Neural cell (in vitro differentiated cells): ENCODE measurements at regions not wholly inside any gene's neighbourhood (a gene's known extent, or its start where the extent isn't known, plus 50 kb on each side); places are given as distances from the start of the nearest gene placed in this dataset.

Experiments
- EP300 ChIP-seq: fragments of 450-650 bp; conservative IDR thresholded peaks from 2 replicates; pipeline ENCODE4 v1.6.1; 2014; ENCODE audit warnings: antibody characterized with exemption, mild to moderate bottlenecking, moderate library complexity; ENCODE audit not compliant: poor library complexity, severe bottlenecking
- EZH2 ChIP-seq: fragments of 200-600, 300-800 bp; shearing (Covaris generic), sonication (generic); IDR thresholded peaks from 2 replicates; pipeline ENCODE4 v1.6.1; 2014; ENCODE audit warnings: antibody characterized with exemption, low read length, borderline replicate concordance, mild to moderate bottlenecking; ENCODE audit not compliant: insufficient read depth, poor library complexity, severe bottlenecking
- MXI1 ChIP-seq: fragments of 450-650 bp; conservative IDR thresholded peaks from 2 replicates; pipeline ENCODE4 v1.6.1; 2014; ENCODE audit warnings: antibody characterized with exemption, mild to moderate bottlenecking; ENCODE audit not compliant: poor library complexity, severe bottlenecking
- POLR2AphosphoS5 ChIP-seq: IDR thresholded peaks from 2 replicates; pipeline ENCODE4 v1.6.1; 2012
- RAD21 ChIP-seq: fragments of 450-650 bp; conservative IDR thresholded peaks from 2 replicates; pipeline ENCODE4 v1.6.1; 2014; ENCODE audit warnings: antibody characterized with exemption, mild to moderate bottlenecking, moderate library complexity
- SMC3 ChIP-seq: fragments of 450-650 bp; conservative IDR thresholded peaks from 2 replicates; pipeline ENCODE4 v1.6.1; 2014; ENCODE audit warnings: antibody characterized with exemption, mild to moderate bottlenecking, moderate library complexity; ENCODE audit not compliant: poor library complexity
- TAF1 ChIP-seq: IDR thresholded peaks from 2 replicates; pipeline ENCODE4 v1.6.1; 2012; ENCODE audit warnings: low read depth
- TF ChIP-seq, protein P1 (sequence below): IDR thresholded peaks from 2 replicates; pipeline ENCODE4 v1.6.1; 2012; ENCODE audit warnings: borderline replicate concordance
- TF ChIP-seq, protein P2 (sequence below): fragments of 450-650 bp; IDR thresholded peaks from 2 replicates; pipeline ENCODE4 v1.5.1; 2014; ENCODE audit warnings: antibody characterized with exemption, mild to moderate bottlenecking, moderate library complexity; ENCODE audit not compliant: poor library complexity, severe bottlenecking

DNA sequence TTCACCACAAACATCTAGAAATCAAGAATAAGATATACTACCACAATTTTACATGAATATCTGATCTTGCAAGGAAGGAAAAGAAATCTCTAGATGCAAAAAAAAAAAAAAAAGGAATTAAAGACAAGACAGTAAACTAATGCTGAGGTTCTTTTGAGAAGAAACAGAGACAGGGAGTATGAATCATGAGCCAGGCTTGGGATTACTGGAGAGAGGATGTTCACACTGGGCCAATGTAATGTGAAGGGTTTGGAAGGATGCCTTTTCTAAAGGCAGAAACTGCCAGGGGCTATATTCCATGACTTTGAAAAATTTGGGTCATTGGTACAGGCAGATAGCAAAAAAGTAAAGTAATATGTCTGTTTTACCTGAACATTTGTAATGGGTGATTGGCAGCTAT is 573.0 kb upstream of the IGFBP3 start:
- TF ChIP-seq, protein P1, sequence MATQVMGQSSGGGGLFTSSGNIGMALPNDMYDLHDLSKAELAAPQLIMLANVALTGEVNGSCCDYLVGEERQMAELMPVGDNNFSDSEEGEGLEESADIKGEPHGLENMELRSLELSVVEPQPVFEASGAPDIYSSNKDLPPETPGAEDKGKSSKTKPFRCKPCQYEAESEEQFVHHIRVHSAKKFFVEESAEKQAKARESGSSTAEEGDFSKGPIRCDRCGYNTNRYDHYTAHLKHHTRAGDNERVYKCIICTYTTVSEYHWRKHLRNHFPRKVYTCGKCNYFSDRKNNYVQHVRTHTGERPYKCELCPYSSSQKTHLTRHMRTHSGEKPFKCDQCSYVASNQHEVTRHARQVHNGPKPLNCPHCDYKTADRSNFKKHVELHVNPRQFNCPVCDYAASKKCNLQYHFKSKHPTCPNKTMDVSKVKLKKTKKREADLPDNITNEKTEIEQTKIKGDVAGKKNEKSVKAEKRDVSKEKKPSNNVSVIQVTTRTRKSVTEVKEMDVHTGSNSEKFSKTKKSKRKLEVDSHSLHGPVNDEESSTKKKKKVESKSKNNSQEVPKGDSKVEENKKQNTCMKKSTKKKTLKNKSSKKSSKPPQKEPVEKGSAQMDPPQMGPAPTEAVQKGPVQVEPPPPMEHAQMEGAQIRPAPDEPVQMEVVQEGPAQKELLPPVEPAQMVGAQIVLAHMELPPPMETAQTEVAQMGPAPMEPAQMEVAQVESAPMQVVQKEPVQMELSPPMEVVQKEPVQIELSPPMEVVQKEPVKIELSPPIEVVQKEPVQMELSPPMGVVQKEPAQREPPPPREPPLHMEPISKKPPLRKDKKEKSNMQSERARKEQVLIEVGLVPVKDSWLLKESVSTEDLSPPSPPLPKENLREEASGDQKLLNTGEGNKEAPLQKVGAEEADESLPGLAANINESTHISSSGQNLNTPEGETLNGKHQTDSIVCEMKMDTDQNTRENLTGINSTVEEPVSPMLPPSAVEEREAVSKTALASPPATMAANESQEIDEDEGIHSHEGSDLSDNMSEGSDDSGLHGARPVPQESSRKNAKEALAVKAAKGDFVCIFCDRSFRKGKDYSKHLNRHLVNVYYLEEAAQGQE = no peak
- TF ChIP-seq POLR2AphosphoS5 (no peak), RAD21 (no peak), EZH2 (no peak), TAF1 (no peak), EP300 (no peak), SMC3 (no peak), MXI1 (no peak)
- TF ChIP-seq, protein P2, sequence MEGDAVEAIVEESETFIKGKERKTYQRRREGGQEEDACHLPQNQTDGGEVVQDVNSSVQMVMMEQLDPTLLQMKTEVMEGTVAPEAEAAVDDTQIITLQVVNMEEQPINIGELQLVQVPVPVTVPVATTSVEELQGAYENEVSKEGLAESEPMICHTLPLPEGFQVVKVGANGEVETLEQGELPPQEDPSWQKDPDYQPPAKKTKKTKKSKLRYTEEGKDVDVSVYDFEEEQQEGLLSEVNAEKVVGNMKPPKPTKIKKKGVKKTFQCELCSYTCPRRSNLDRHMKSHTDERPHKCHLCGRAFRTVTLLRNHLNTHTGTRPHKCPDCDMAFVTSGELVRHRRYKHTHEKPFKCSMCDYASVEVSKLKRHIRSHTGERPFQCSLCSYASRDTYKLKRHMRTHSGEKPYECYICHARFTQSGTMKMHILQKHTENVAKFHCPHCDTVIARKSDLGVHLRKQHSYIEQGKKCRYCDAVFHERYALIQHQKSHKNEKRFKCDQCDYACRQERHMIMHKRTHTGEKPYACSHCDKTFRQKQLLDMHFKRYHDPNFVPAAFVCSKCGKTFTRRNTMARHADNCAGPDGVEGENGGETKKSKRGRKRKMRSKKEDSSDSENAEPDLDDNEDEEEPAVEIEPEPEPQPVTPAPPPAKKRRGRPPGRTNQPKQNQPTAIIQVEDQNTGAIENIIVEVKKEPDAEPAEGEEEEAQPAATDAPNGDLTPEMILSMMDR = no peak
